HEK293 (cell line): ENCODE measurements at regions not wholly inside any gene's neighbourhood (a gene's known extent, or its start where the extent isn't known, plus 50 kb on each side); places are given as distances from the start of the nearest gene placed in this dataset.

Experiments used
- CTCF ChIA-PET: fragments of 350-600 bp; formaldehyde crosslinking; extraction: SDS; loops from one replicate; lab custom pipeline; 2021; ENCODE audit warnings: antibody characterized with exemption; lab: Yijun Ruan, JAX
- POLR2A ChIA-PET: fragments of 300-600 bp; formaldehyde crosslinking; extraction: SDS; loops from one replicate; lab custom pipeline; 2020; ENCODE audit warnings: antibody characterized with exemption, inconsistent platforms; lab: Yijun Ruan, JAX
- H3K27ac ChIP-seq: fragments of 200-500 bp; sonication (Bioruptor generic); 2 replicates; pipeline ENCODE4 v1.5.1; 2014; ENCODE audit warnings: low read depth, low read length, control low read depth, inconsistent platforms; ENCODE audit errors: extremely low read depth
- H3K36me3 ChIP-seq, 2 experiments: fragments of 200-500 bp in 1 of 2; sonication (Bioruptor generic) in 1 of 2; 1 replicate in 1 of 2; 2 replicates in 1 of 2; pipeline ENCODE4 v1.5.1; 2014 to 2017; ENCODE audit warnings: inconsistent platforms in 2 of 2, low read length in 2 of 2; ENCODE audit not compliant: control insufficient read depth in 2 of 2, insufficient read depth in 1 of 2
- H3K4me1 ChIP-seq: fragments of 200-500 bp; sonication (Bioruptor generic); 2 replicates; pipeline ENCODE4 v1.5.1; 2014; ENCODE audit warnings: mild to moderate bottlenecking, low read length, inconsistent platforms; ENCODE audit not compliant: control insufficient read depth, insufficient read depth
- H3K4me3 ChIP-seq: 2 replicates; pipeline ENCODE4 v1.5.1; 2011; ENCODE audit warnings: low read depth, mild to moderate bottlenecking, control low read depth, low read length, moderate library complexity
- H3K9me3 ChIP-seq: fragments of 200-500 bp; sonication (Bioruptor generic); 2 replicates; pipeline ENCODE4 v1.5.1; 2014; ENCODE audit warnings: low read depth, low read length, inconsistent platforms; ENCODE audit not compliant: control insufficient read depth, insufficient read depth
- GLI4 ChIP-seq: fragments of 450-650 bp; formaldehyde crosslinking; IDR thresholded peaks from 2 replicates; pipeline ENCODE4 v1.5.1; 2016; ENCODE audit warnings: missing biosample characterization, missing genetic modification characterization
- OVOL3 ChIP-seq: fragments of 450-650 bp; formaldehyde crosslinking; IDR thresholded peaks from 2 replicates; pipeline ENCODE4 v1.5.1; 2016; ENCODE audit warnings: missing biosample characterization, missing genetic modification characterization
- REPIN1 ChIP-seq: fragments of 450-650 bp; formaldehyde crosslinking; IDR thresholded peaks from 2 replicates; pipeline ENCODE4 v1.5.1; 2017; ENCODE audit warnings: missing biosample characterization, missing genetic modification characterization, low read depth
- REST ChIP-seq: fragments of 450-650 bp; formaldehyde crosslinking; IDR thresholded peaks from 2 replicates; pipeline ENCODE4 v1.5.1; 2016; ENCODE audit warnings: missing biosample characterization, missing genetic modification characterization
- SCRT2 ChIP-seq: fragments of 450-650 bp; formaldehyde crosslinking; IDR thresholded peaks from 2 replicates; pipeline ENCODE4 v1.5.1; 2016; ENCODE audit warnings: missing biosample characterization, missing genetic modification characterization
- YY1 ChIP-seq: fragments of 450-650 bp; formaldehyde crosslinking; IDR thresholded peaks from 2 replicates; pipeline ENCODE4 v1.5.1; 2018; ENCODE audit warnings: missing biosample characterization, missing genetic modification characterization
- ZBTB21 ChIP-seq: fragments of 450-650 bp; formaldehyde crosslinking; IDR thresholded peaks from 2 replicates; pipeline ENCODE4 v1.5.1; 2017; ENCODE audit warnings: missing biosample characterization, missing genetic modification characterization
- ZNF175 ChIP-seq: fragments of 450-650 bp; formaldehyde crosslinking; IDR thresholded peaks from 2 replicates; pipeline ENCODE4 v1.5.1; 2016; ENCODE audit warnings: missing biosample characterization, missing genetic modification characterization
- ZNF19 ChIP-seq: fragments of 450-650 bp; formaldehyde crosslinking; IDR thresholded peaks from 2 replicates; pipeline ENCODE4; 2016; ENCODE audit warnings: missing biosample characterization, missing genetic modification characterization, low read depth
- ZNF335 ChIP-seq: fragments of 450-650 bp; formaldehyde crosslinking; conservative IDR thresholded peaks from 2 replicates; pipeline ENCODE4 v1.5.1; 2016; ENCODE audit warnings: missing biosample characterization, missing genetic modification characterization
- ZNF350 ChIP-seq: fragments of 450-650 bp; formaldehyde crosslinking; IDR thresholded peaks from 2 replicates; pipeline ENCODE4 v1.5.0; 2017; ENCODE audit warnings: missing biosample characterization, mild to moderate bottlenecking, missing genetic modification characterization
- ZNF37A ChIP-seq: fragments of 450-650 bp; IDR thresholded peaks from 2 replicates; pipeline ENCODE4 v1.5.1; 2018; ENCODE audit warnings: missing biosample characterization, missing genetic modification characterization
- ZNF416 ChIP-seq: fragments of 450-650 bp; formaldehyde crosslinking; IDR thresholded peaks from 2 replicates; pipeline ENCODE4 v1.5.1; 2016; ENCODE audit warnings: missing biosample characterization, missing genetic modification characterization
- ZNF426 ChIP-seq: fragments of 450-650 bp; formaldehyde crosslinking; IDR thresholded peaks from 2 replicates; pipeline ENCODE4 v1.5.1; 2017; ENCODE audit warnings: missing biosample characterization, missing genetic modification characterization, mild to moderate bottlenecking, inconsistent platforms, moderate library complexity
- ZNF548 ChIP-seq: fragments of 450-650 bp; formaldehyde crosslinking; IDR thresholded peaks from 2 replicates; pipeline ENCODE4 v1.5.1; 2016; ENCODE audit warnings: missing biosample characterization, missing genetic modification characterization
- ZNF623 ChIP-seq: fragments of 450-650 bp; formaldehyde crosslinking; IDR thresholded peaks from 2 replicates; pipeline ENCODE4 v1.5.1; 2016; ENCODE audit warnings: missing biosample characterization, missing genetic modification characterization
- ZNF843 ChIP-seq: fragments of 450-650 bp; formaldehyde crosslinking; IDR thresholded peaks from 2 replicates; pipeline ENCODE4 v1.5.1; 2016; ENCODE audit warnings: missing biosample characterization, missing genetic modification characterization
- ZSCAN16 ChIP-seq: fragments of 450-650 bp; formaldehyde crosslinking; IDR thresholded peaks from 2 replicates; pipeline ENCODE4 v1.5.1; 2016; ENCODE audit warnings: missing biosample characterization, missing genetic modification characterization
- TF ChIP-seq, protein P1 (sequence below): fragments of 450-650 bp; formaldehyde crosslinking; IDR thresholded peaks from 2 replicates; pipeline ENCODE4 v1.5.1; 2016; ENCODE audit warnings: missing biosample characterization, missing genetic modification characterization
- TF ChIP-seq, protein P2 (sequence below): fragments of 450-650 bp; formaldehyde crosslinking; optimal IDR thresholded peaks from 2 replicates; pipeline ENCODE3; 2016; ENCODE audit warnings: missing biosample characterization, mild to moderate bottlenecking, missing genetic modification characterization

DNA sequence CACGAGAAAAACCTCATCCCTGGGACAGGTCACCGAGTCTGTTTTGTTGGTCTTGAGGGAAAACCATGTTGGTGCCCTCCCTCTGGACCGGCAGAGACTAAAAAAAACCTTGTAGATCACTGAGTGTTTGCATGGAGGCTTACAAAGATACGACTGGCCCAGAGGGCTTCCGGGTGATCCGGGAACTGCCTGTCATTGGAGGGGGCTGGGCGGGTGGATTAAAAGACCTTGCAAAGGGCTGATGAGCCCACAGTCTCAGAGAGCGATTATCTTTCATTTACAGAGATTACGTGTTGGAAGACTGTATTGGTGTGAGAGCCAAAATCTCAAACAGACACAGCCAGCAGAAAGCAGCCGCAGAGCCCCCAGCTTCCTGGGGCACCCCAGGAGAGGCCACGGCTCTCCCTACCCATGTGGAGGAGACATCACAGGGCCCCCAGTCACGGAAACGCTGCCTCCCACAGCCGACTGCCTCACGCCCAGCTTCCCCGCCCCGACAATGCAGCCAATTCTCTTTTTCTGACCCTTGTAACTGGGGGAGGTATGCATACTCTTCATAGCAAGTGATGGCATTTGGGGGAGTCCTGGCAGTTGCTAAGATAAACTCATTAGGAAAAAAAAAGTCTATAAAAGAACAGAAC, 426.4 kb downstream of the CTTN start (continued):
- no peak for TF ChIP-seq REPIN1 (tag by site-specific recombination)
- TF ChIP-seq ZNF175 (tag by site-specific recombination), result no peak
- TF ChIP-seq, protein P1, sequence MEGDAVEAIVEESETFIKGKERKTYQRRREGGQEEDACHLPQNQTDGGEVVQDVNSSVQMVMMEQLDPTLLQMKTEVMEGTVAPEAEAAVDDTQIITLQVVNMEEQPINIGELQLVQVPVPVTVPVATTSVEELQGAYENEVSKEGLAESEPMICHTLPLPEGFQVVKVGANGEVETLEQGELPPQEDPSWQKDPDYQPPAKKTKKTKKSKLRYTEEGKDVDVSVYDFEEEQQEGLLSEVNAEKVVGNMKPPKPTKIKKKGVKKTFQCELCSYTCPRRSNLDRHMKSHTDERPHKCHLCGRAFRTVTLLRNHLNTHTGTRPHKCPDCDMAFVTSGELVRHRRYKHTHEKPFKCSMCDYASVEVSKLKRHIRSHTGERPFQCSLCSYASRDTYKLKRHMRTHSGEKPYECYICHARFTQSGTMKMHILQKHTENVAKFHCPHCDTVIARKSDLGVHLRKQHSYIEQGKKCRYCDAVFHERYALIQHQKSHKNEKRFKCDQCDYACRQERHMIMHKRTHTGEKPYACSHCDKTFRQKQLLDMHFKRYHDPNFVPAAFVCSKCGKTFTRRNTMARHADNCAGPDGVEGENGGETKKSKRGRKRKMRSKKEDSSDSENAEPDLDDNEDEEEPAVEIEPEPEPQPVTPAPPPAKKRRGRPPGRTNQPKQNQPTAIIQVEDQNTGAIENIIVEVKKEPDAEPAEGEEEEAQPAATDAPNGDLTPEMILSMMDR, result no peak
- no peak for TF ChIP-seq ZNF350

- ChIA-PET CTCF (interaction anchor here (3.4 kb wide), 1 partner anchor 11 kb away, joined by 15 read pairs; no protein-coding TSS in a partner anchor), POLR2A (no interaction called here)
- H3K4me3 ChIP-seq, result no peak overlapping the region
- H3K36me3 ChIP-seq, result no peaks in the 10 kb centered on the region
- H3K9me3 ChIP-seq, result no peaks in the 10 kb centered on the region
- TF ChIP-seq ZNF843 (tag by site-specific recombination) (no peak), ZNF548 (tag by site-specific recombination) (no peak), ZNF416 (no peak), REPIN1 (tag by site-specific recombination) (no peak), ZNF335 (tag by site-specific recombination) (no peak), ZNF175 (tag by site-specific recombination) (no peak), ZNF623 (tag by site-specific recombination) (no peak), REST (tag by site-specific recombination) (no peak), YY1 (tag by site-specific recombination) (no peak), ZNF37A (no peak), ZSCAN16 (tag by site-specific recombination) (no peak), ZBTB21 (tag by site-specific recombination) (no peak), ZNF426 (tag by site-specific recombination) (no peak), ZNF19 (tag by site-specific recombination) (no peak), SCRT2 (tag by site-specific recombination) (no peak), OVOL3 (no peak), GLI4 (tag by site-specific recombination) (no peak)
- TF ChIP-seq, protein P2, sequence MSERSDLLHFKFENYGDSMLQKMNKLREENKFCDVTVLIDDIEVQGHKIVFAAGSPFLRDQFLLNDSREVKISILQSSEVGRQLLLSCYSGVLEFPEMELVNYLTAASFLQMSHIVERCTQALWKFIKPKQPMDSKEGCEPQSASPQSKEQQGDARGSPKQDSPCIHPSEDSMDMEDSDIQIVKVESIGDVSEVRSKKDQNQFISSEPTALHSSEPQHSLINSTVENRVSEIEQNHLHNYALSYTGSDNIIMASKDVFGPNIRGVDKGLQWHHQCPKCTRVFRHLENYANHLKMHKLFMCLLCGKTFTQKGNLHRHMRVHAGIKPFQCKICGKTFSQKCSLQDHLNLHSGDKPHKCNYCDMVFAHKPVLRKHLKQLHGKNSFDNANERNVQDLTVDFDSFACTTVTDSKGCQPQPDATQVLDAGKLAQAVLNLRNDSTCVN, result no peak
- TF ChIP-seq, all 188 proteins: peak for 0
- Histone ChIP-seq H3K27ac (no peak overlapping the region), H3K4me1 (no peaks in the 10 kb centered on the region)
Observed at GRCh38 chr11:70825893-70826540, 426.4 kb downstream of the SHANK2 start.
